Panc1 (cell line): ENCODE measurements at regions not wholly inside any gene's neighbourhood (a gene's known extent, or its start where the extent isn't known, plus 50 kb on each side); places are given as distances from the start of the nearest gene placed in this dataset.

Source experiments
- POLR2AphosphoS5 ChIP-seq: IDR thresholded peaks from 2 replicates; pipeline ENCODE4 v1.6.1; 2012; ENCODE audit warnings: mild to moderate bottlenecking, low read depth, low read length, moderate library complexity
- TF ChIP-seq, protein P1 (sequence below): fragments of 450-650 bp; IDR thresholded peaks from 2 replicates; pipeline ENCODE4 v1.5.1; 2017; ENCODE audit warnings: mild to moderate bottlenecking
- TF ChIP-seq, protein P2 (sequence below), 2 experiments: IDR thresholded peaks; 2 replicates each; pipeline ENCODE4 v1.6.1; 2011 to 2012; ENCODE audit warnings: low read depth in 2 of 2, control low read depth in 1 of 2, low read length in 1 of 2, mild to moderate bottlenecking in 1 of 2, moderate library complexity in 1 of 2; ENCODE audit not compliant: insufficient read depth in 1 of 2

DNA sequence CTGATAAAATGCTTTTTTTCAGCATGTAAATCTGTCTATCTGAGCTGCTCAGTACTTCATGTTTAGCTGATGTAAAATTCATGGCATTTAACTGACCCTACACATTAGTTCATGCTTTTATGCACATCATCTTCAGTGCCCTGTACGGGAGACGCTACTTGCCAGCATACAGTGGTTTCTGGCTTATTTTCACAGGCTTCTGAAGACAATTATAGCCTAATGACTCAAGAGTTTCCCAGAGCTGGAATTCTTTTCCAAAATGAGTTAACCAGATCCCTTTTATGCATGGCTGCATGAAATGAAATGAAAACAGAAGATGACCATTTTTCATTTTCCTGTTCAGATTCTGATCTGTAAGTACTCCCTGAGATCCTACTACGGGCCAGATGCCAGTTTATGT, 1061.5 kb downstream of the ROBO2 start:
- TF ChIP-seq POLR2AphosphoS5, result no peak
- TF ChIP-seq, protein P1, sequence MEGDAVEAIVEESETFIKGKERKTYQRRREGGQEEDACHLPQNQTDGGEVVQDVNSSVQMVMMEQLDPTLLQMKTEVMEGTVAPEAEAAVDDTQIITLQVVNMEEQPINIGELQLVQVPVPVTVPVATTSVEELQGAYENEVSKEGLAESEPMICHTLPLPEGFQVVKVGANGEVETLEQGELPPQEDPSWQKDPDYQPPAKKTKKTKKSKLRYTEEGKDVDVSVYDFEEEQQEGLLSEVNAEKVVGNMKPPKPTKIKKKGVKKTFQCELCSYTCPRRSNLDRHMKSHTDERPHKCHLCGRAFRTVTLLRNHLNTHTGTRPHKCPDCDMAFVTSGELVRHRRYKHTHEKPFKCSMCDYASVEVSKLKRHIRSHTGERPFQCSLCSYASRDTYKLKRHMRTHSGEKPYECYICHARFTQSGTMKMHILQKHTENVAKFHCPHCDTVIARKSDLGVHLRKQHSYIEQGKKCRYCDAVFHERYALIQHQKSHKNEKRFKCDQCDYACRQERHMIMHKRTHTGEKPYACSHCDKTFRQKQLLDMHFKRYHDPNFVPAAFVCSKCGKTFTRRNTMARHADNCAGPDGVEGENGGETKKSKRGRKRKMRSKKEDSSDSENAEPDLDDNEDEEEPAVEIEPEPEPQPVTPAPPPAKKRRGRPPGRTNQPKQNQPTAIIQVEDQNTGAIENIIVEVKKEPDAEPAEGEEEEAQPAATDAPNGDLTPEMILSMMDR, result no peak
- TF ChIP-seq, protein P2, sequence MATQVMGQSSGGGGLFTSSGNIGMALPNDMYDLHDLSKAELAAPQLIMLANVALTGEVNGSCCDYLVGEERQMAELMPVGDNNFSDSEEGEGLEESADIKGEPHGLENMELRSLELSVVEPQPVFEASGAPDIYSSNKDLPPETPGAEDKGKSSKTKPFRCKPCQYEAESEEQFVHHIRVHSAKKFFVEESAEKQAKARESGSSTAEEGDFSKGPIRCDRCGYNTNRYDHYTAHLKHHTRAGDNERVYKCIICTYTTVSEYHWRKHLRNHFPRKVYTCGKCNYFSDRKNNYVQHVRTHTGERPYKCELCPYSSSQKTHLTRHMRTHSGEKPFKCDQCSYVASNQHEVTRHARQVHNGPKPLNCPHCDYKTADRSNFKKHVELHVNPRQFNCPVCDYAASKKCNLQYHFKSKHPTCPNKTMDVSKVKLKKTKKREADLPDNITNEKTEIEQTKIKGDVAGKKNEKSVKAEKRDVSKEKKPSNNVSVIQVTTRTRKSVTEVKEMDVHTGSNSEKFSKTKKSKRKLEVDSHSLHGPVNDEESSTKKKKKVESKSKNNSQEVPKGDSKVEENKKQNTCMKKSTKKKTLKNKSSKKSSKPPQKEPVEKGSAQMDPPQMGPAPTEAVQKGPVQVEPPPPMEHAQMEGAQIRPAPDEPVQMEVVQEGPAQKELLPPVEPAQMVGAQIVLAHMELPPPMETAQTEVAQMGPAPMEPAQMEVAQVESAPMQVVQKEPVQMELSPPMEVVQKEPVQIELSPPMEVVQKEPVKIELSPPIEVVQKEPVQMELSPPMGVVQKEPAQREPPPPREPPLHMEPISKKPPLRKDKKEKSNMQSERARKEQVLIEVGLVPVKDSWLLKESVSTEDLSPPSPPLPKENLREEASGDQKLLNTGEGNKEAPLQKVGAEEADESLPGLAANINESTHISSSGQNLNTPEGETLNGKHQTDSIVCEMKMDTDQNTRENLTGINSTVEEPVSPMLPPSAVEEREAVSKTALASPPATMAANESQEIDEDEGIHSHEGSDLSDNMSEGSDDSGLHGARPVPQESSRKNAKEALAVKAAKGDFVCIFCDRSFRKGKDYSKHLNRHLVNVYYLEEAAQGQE (IDR thresholded peaks at IDR 0.05; ENCODE audit: insufficient read depth in 1 of 2, low read depth in 2 of 2, low read length in 1 of 2), result no peak
